ENCODE measurements at regions not wholly inside any gene's neighbourhood (a gene's known extent, or its start where the extent isn't known, plus 50 kb on each side); places are given as distances from the start of the nearest gene placed in this dataset.

DNA sequence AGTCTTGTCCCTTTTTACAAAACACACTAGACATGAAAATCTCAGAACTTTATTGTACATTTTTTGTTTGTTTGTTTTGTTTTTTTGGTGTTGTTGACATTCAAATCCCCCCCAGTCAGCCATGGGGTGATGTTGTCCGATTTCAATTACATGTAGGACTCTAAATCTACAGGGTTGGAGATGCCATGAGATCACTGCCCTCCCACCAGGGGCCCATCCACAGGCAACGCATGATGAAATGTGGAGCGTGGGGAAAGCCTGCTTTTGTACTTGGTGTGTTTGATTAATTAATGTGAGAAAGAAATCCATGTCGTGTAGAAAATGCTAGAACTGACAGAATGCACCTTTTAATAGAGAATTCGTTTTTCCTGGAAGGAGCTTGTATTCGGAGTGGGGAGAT is 93.2 kb downstream of the ZNF22 start (continued):
- TF ChIP-seq, protein P1, sequence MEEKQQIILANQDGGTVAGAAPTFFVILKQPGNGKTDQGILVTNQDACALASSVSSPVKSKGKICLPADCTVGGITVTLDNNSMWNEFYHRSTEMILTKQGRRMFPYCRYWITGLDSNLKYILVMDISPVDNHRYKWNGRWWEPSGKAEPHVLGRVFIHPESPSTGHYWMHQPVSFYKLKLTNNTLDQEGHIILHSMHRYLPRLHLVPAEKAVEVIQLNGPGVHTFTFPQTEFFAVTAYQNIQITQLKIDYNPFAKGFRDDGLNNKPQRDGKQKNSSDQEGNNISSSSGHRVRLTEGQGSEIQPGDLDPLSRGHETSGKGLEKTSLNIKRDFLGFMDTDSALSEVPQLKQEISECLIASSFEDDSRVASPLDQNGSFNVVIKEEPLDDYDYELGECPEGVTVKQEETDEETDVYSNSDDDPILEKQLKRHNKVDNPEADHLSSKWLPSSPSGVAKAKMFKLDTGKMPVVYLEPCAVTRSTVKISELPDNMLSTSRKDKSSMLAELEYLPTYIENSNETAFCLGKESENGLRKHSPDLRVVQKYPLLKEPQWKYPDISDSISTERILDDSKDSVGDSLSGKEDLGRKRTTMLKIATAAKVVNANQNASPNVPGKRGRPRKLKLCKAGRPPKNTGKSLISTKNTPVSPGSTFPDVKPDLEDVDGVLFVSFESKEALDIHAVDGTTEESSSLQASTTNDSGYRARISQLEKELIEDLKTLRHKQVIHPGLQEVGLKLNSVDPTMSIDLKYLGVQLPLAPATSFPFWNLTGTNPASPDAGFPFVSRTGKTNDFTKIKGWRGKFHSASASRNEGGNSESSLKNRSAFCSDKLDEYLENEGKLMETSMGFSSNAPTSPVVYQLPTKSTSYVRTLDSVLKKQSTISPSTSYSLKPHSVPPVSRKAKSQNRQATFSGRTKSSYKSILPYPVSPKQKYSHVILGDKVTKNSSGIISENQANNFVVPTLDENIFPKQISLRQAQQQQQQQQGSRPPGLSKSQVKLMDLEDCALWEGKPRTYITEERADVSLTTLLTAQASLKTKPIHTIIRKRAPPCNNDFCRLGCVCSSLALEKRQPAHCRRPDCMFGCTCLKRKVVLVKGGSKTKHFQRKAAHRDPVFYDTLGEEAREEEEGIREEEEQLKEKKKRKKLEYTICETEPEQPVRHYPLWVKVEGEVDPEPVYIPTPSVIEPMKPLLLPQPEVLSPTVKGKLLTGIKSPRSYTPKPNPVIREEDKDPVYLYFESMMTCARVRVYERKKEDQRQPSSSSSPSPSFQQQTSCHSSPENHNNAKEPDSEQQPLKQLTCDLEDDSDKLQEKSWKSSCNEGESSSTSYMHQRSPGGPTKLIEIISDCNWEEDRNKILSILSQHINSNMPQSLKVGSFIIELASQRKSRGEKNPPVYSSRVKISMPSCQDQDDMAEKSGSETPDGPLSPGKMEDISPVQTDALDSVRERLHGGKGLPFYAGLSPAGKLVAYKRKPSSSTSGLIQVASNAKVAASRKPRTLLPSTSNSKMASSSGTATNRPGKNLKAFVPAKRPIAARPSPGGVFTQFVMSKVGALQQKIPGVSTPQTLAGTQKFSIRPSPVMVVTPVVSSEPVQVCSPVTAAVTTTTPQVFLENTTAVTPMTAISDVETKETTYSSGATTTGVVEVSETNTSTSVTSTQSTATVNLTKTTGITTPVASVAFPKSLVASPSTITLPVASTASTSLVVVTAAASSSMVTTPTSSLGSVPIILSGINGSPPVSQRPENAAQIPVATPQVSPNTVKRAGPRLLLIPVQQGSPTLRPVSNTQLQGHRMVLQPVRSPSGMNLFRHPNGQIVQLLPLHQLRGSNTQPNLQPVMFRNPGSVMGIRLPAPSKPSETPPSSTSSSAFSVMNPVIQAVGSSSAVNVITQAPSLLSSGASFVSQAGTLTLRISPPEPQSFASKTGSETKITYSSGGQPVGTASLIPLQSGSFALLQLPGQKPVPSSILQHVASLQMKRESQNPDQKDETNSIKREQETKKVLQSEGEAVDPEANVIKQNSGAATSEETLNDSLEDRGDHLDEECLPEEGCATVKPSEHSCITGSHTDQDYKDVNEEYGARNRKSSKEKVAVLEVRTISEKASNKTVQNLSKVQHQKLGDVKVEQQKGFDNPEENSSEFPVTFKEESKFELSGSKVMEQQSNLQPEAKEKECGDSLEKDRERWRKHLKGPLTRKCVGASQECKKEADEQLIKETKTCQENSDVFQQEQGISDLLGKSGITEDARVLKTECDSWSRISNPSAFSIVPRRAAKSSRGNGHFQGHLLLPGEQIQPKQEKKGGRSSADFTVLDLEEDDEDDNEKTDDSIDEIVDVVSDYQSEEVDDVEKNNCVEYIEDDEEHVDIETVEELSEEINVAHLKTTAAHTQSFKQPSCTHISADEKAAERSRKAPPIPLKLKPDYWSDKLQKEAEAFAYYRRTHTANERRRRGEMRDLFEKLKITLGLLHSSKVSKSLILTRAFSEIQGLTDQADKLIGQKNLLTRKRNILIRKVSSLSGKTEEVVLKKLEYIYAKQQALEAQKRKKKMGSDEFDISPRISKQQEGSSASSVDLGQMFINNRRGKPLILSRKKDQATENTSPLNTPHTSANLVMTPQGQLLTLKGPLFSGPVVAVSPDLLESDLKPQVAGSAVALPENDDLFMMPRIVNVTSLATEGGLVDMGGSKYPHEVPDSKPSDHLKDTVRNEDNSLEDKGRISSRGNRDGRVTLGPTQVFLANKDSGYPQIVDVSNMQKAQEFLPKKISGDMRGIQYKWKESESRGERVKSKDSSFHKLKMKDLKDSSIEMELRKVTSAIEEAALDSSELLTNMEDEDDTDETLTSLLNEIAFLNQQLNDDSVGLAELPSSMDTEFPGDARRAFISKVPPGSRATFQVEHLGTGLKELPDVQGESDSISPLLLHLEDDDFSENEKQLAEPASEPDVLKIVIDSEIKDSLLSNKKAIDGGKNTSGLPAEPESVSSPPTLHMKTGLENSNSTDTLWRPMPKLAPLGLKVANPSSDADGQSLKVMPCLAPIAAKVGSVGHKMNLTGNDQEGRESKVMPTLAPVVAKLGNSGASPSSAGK (IDR thresholded peaks at IDR 0.05): no peak
- TF ChIP-seq ZNF212 (CRISPR knock-in tag; IDR thresholded peaks at IDR 0.05): no peak
- TF ChIP-seq OTX1 (CRISPR knock-in tag; IDR thresholded peaks at IDR 0.05): no peak
- no peak for TF ChIP-seq TRIM28 (IDR thresholded peaks at IDR 0.05)
- no peak for TF ChIP-seq ZNF263 (CRISPR knock-in tag; IDR thresholded peaks at IDR 0.05; ENCODE audit: borderline replicate concordance)
- no peak for TF ChIP-seq NCOA4 (IDR thresholded peaks at IDR 0.05; ENCODE audit: partially characterized antibody)
- TF ChIP-seq, protein P2, sequence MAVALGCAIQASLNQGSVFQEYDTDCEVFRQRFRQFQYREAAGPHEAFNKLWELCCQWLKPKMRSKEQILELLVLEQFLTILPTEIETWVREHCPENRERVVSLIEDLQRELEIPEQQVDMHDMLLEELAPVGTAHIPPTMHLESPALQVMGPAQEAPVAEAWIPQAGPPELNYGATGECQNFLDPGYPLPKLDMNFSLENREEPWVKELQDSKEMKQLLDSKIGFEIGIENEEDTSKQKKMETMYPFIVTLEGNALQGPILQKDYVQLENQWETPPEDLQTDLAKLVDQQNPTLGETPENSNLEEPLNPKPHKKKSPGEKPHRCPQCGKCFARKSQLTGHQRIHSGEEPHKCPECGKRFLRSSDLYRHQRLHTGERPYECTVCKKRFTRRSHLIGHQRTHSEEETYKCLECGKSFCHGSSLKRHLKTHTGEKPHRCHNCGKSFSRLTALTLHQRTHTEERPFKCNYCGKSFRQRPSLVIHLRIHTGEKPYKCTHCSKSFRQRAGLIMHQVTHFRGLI (CRISPR knock-in tag; IDR thresholded peaks at IDR 0.05): no peak
- TF ChIP-seq, protein P3, sequence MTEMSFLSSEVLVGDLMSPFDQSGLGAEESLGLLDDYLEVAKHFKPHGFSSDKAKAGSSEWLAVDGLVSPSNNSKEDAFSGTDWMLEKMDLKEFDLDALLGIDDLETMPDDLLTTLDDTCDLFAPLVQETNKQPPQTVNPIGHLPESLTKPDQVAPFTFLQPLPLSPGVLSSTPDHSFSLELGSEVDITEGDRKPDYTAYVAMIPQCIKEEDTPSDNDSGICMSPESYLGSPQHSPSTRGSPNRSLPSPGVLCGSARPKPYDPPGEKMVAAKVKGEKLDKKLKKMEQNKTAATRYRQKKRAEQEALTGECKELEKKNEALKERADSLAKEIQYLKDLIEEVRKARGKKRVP (CRISPR knock-in tag; IDR thresholded peaks at IDR 0.05): no peak

Data from K562 (cell line).